Activated T-cell treated with anti-CD3 and anti-CD28 coated beads, Interleukin-2, amount 50 U/mL, for 1 hour (primary cell): ENCODE measurements at regions not wholly inside any gene's neighbourhood (a gene's known extent, or its start where the extent isn't known, plus 50 kb on each side); places are given as distances from the start of the nearest gene placed in this dataset.
"Not testable (repeated sequence)": the region's sequence is repeated elsewhere in the genome, so short reads cannot be mapped to it uniquely, and the experiment has no call there.

Source experiments
- DNase-seq: peaks from one replicate; pipeline ENCODE4 v3.0.0-alpha.2; 2020

GRCh38 chr3:72523429-72524151, 324.7 kb downstream of the SHQ1 start:
- no peak for DNase-seq

DNA sequence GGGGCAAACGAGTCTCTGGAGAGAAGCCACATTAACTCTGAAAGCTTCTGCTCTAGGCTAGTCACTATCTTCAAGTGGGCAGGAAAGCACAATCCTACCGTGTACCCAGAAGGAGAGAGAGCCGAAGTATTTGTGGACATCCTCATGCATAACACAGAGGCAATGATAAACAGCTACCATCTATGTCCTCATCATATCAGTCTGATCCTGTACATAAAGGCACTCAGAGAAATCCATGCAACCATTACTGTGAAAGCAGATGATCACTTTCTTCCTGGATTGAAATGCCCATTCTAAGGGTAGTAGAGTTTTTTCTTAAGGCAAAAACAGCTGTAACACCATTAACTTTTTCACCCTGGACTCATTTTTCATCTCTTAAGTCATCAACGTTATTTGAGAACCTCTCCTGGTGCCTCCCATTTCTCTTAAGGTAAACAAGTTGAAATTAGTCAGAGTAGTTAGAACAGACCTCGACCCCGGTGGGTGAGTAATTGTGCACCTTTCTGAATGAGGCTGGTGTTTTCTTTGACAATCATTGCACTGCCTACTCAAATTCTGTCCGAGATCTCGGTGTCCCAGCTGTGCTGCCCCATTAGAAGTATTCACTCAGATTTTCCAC, 327.4 kb downstream of the SHQ1 start:
- DNase-seq, result no peak

DNA sequence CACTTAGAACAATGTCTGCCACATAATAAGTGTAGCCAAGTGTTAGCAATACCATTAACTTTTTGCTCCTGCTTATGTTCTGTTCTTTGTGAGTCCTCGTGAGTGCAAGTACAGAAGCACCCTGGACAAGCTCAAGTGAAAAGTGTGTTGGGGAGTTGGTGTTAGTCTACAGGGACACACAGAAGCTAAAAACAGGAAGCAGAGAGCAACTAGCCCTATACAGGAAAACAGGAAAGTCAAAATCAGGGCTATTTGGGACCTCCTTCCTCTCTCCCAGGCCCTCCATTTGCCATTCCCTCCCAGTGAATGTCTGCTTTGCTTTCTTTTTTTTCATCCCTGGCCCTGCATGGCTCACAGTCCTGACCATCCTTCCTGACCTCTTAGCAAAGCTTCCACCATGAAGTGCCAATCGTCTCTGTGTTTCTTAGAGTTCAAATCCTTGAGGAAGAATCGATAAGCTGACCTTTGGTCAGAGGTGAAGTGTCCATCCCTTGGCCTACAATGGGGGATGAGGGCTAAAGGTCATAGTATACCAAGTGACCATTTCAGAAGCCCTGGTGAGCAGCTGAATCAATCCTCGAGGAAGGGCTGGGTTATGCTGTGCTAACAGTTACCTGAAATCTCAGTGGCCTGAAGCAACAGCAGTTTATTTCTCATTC, 328.2 kb downstream of the SHQ1 start:
- no peak for DNase-seq

DNA sequence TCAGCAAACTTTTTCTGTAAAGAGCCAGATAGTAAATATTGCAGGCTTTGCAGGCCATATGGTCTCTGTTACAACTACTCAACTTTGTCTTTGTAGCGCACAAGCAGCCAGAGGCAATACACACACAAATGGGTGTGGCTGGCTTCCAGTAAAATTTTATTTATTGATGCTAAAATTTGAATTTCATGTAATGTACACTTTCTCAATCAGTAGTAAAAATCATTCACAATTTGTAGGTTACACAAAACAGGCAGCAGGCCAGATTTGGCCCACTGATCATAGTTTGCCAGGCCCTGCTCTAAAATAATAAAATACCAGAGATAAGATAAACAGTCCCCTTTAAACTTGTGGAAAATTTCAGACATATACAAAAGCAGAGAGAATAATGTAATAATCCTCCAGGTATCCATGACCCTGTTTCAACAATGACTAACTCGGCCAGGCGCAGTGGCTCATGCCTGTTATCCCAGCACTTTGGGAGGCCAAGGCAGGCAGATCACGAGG, 330.3 kb downstream of the SHQ1 start:
- no peak for DNase-seq

GRCh38 chr3:72517336-72517735, 330.9 kb downstream of the SHQ1 start:
- DNase-seq, result no peak

GRCh38 chr3:72516361-72516760, 331.9 kb downstream of the SHQ1 start:
- DNase-seq, result no peak

DNA sequence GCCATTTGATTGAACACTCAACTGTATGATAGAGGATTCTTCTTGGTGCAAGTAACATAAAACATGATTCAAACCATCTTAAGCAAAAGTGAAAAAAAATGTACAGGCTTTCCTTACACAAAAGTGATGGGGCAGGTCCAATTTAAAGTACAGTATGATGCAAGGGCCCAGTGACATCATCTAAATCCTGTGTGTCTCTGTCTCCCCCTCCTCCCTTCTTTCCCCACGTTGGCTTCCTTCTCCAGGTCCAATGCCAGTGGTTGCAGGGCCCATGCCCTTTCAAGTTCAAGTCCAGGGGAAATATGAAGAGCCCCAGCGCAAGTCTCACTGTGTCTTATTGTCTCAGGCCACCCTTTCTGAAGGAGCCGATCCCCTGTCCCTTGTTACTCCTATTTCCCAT, 332.3 kb downstream of the SHQ1 start:
- no peak for DNase-seq

DNA sequence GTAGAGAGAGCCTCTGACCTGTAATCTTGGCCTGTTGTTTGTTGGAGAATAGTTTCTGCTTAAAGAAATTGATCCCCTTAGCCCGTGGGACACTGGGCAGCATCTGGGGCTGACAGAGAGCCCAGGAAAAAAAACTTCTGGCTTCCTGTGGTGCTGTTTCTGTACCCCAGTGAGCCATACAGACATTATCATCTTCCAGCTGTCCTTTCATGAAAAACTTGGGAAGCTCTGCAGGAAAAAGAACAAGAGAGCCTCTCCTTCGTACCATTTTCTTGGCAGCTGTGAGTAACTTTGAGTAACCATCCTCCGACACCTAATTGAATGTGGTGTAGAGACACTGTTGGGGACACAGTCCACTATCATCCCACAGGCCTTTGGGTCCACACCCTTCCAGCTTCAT, 333.0 kb downstream of the SHQ1 start:
- DNase-seq, result no peak

DNA sequence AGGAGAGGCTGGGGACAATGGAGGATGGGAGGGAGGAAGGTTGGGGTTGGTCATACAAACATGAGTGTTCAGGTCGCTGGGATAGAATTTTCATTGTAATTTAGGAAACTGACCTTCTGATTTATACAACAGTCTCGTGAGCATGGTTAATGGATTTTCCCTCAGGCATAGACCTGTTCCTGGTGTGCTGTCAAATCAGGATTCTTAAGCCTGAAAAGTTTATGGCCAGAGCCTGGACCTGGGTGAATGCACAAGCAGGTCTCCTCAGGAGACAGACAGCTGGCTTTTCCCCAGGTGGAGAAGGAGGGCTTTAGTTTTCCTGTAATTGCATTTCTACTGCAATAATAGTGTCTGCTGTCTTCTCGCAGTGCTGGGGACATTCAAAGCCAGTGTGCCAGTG, 338.0 kb downstream of the SHQ1 start:
- DNase-seq, result no peak

- DNase-seq, result no peak
Observed at GRCh38 chr3:72505539-72506405, 342.5 kb downstream of the SHQ1 start.

GRCh38 chr3:72497501-72497900, 350.7 kb downstream of the SHQ1 start:
- not testable (repeated sequence) for DNase-seq

- DNase-seq, result no peak
Observed at GRCh38 chr3:72496051-72496670, 352.1 kb downstream of the SHQ1 start.

DNA sequence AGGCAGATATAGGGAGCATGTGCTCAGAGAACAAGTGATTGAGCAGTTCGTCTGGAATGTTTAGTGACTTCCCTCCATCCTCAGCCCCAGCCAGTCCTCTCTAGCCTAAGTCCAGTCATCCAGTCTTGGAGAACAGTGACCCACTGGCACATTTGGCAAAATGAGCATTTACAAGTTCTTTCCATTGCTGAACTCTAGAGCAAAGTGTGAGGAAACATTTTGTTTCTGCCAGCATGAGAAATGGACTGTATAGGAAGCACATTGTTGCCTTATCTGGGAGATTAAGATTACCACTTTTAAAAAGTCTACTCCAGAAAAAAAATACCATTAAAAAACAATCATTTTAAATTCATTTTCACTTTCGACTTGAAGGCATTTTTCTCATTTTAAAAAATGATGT, 353.6 kb downstream of the SHQ1 start:
- no peak for DNase-seq

- no peak for DNase-seq
Observed at GRCh38 chr3:72494130-72494529, 354.1 kb downstream of the SHQ1 start.

GRCh38 chr3:72492240-72492639, 356.0 kb downstream of the SHQ1 start:
- DNase-seq, result no peak

GRCh38 chr3:72490688-72491435, 357.4 kb downstream of the SHQ1 start:
- DNase-seq, result no peak

- no peak for DNase-seq
Observed at GRCh38 chr3:72489901-72490300, 358.3 kb downstream of the SHQ1 start.

GRCh38 chr3:72488738-72489035, 359.6 kb downstream of the SHQ1 start:
- no peak for DNase-seq

GRCh38 chr3:72487946-72488737, 360.1 kb downstream of the SHQ1 start:
- DNase-seq, result no peak

GRCh38 chr3:72487078-72487765, 361.0 kb downstream of the SHQ1 start:
- DNase-seq, result no peak

DNA sequence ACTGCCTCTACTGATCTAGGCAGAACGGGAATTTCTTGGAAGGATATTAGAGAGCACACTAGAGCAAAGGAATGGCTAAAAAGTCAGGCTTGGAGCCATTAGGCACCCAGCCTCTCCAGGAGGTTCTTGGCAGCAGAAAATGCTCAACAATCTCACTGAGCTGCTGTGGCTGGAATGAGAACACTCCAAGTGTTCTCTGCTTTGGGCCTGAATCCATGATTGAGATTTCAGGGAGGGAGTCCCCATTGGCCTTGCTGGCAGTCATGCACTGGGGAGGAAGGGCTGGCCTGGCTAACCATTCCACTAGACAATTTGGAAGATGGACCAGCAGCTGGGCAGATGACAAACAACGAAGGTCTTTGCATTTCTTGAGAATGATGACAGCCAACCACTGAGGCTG, 362.6 kb downstream of the SHQ1 start:
- no peak for DNase-seq
